ENCODE measurements at regions not wholly inside any gene's neighbourhood (a gene's known extent, or its start where the extent isn't known, plus 50 kb on each side); places are given as distances from the start of the nearest gene placed in this dataset.

DNA sequence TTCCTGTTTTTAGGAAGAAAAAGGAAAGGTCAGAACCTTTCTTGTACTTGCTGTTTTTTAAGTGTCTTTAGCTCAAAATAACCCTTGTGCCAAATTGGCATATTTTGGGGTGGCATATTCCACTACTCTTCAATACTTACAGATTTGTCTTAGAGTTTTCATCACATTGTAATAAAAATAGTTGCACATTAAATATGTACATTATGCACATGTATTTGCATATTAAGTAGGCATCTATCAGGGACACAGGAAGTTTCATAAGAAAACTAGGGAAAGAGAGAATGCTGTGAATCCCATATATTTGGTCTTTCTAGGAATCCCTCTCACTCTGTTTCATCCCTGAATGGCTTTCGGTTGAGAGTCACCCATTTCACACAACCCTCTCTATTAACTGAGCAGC is 139.6 kb downstream of the LARP7 start:
- H3K36me3 ChIP-seq, result no peaks in the 10 kb centered on the region
- TF ChIP-seq, protein P1, sequence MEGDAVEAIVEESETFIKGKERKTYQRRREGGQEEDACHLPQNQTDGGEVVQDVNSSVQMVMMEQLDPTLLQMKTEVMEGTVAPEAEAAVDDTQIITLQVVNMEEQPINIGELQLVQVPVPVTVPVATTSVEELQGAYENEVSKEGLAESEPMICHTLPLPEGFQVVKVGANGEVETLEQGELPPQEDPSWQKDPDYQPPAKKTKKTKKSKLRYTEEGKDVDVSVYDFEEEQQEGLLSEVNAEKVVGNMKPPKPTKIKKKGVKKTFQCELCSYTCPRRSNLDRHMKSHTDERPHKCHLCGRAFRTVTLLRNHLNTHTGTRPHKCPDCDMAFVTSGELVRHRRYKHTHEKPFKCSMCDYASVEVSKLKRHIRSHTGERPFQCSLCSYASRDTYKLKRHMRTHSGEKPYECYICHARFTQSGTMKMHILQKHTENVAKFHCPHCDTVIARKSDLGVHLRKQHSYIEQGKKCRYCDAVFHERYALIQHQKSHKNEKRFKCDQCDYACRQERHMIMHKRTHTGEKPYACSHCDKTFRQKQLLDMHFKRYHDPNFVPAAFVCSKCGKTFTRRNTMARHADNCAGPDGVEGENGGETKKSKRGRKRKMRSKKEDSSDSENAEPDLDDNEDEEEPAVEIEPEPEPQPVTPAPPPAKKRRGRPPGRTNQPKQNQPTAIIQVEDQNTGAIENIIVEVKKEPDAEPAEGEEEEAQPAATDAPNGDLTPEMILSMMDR (IDR thresholded peaks at IDR 0.05), result no peak
- H3K27ac ChIP-seq, result no peak overlapping the region
- H3K4me1 ChIP-seq, result no peaks in the 10 kb centered on the region
- no peak overlapping the region for H3K4me3 ChIP-seq
- intact Hi-C loops (cut with DNase I), result no loop called here
- no peak for DNase-seq (ENCODE audit: low spot score in 2 of 2)
- H3K9me3 ChIP-seq, result no peaks in the 10 kb centered on the region
- H3K27me3 ChIP-seq, result no peaks in the 10 kb centered on the region

DNA sequence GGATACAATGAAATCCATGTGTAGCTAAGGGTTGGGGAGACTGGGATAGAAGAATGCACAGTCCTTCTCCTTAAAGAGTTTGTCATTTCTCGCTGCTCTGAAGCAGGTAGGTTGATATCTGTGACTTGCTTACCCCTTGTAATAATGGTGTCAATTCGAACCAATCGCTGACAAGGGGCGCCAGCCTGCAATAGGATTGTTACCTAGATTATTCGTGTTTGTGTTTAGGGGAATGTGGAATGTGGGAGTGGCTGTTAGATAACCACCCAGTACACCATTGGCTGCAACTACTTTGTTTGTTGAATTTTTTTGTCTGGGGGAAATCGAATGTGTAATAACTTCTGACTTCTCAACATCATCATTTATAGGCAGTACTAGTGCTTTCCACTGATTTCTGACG is 141.6 kb downstream of the LARP7 start:
- DNase-seq (ENCODE audit: low spot score in 2 of 2), result no peak
- H3K27ac ChIP-seq, result no peak overlapping the region
- TF ChIP-seq, protein P1 (IDR thresholded peaks at IDR 0.05), result no peak
- no peak overlapping the region for H3K4me3 ChIP-seq
- H3K36me3 ChIP-seq, result no peaks in the 10 kb centered on the region
- no peaks in the 10 kb centered on the region for H3K4me1 ChIP-seq
- no peaks in the 10 kb centered on the region for H3K27me3 ChIP-seq
- H3K9me3 ChIP-seq, result no peaks in the 10 kb centered on the region
- intact Hi-C loops (cut with DNase I), result no loop called here

DNA sequence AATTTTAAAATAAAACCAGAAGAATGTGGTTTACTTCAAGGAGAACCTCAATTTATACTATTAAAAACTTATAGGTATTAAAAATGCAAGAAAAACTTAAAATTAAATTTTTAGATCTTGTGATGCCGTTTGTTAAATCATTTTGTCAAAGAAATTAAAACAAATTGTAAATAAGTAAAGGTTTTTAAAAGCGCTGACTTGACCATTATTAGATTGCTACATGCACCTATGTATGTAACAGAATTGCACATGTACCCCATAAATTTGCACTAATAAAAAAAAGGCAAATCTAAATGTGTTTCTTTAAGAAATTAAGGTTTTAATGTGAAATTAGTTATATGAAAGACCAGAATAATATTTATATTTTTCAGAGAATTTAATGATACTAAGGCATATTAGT is 156.1 kb downstream of the LARP7 start:
- intact Hi-C loops (cut with DNase I), result no loop called here
- no peak overlapping the region for H3K27ac ChIP-seq
- H3K4me1 ChIP-seq, result no peaks in the 10 kb centered on the region
- H3K27me3 ChIP-seq, result no peaks in the 10 kb centered on the region
- DNase-seq (ENCODE audit: low spot score in 2 of 2), result no peak
- TF ChIP-seq, protein P1 (IDR thresholded peaks at IDR 0.05), result no peak
- H3K4me3 ChIP-seq, result no peak overlapping the region
- H3K9me3 ChIP-seq, result no peaks in the 10 kb centered on the region
- H3K36me3 ChIP-seq, result no peaks in the 10 kb centered on the region

DNA sequence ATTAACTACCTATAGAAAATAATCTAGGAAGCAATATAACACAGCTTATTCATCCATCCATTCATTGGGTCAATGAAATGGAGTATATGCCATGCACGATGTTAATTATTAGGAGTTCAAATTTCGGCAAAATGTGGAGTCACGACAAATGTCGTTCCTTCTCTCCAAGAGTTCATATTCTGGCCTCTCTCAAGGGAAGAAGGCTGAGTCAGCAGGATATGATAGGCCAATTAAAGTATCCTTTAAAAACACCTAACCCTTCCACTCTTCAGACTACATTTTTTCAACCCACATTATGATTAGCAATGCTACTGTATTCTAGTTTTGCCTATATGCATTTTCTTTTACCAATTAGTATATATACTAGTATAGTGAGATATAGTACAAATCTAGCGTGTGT is 163.1 kb downstream of the LARP7 start:
- no peaks in the 10 kb centered on the region for H3K4me1 ChIP-seq
- no peak for DNase-seq (ENCODE audit: low spot score in 2 of 2)
- no peak overlapping the region for H3K27ac ChIP-seq
- intact Hi-C loops (cut with DNase I), result no loop called here
- no peaks in the 10 kb centered on the region for H3K27me3 ChIP-seq
- H3K9me3 ChIP-seq, result no peaks in the 10 kb centered on the region
- H3K4me3 ChIP-seq, result no peak overlapping the region
- TF ChIP-seq, protein P1 (IDR thresholded peaks at IDR 0.05), result no peak
- no peaks in the 10 kb centered on the region for H3K36me3 ChIP-seq

DNA sequence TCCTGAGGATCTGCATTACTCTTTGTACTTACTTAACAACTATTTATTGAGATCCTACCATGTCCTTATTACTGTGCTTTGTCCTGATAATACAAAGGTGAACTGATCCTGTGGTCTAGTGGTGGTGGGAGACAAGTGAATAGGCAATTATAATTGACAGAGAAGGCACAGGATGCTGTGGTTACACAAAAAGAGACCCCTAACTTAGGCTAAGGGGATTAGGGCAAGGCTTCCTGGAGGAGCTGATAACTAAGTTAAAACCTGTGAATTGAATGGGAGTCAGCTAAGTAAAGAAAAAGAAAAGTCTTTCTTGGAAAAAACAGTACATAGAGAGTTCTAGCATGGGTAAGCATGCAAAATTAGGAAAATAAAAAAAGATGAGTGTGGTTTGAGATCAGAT is 164.4 kb downstream of the LARP7 start:
- no peak overlapping the region for H3K4me3 ChIP-seq
- no peak overlapping the region for H3K27ac ChIP-seq
- DNase-seq (ENCODE audit: low spot score in 2 of 2), result no peak
- no peaks in the 10 kb centered on the region for H3K4me1 ChIP-seq
- intact Hi-C loops (cut with DNase I), result no loop called here
- no peaks in the 10 kb centered on the region for H3K9me3 ChIP-seq
- no peaks in the 10 kb centered on the region for H3K27me3 ChIP-seq
- H3K36me3 ChIP-seq, result no peaks in the 10 kb centered on the region
- TF ChIP-seq, protein P1 (IDR thresholded peaks at IDR 0.05), result no peak

DNA sequence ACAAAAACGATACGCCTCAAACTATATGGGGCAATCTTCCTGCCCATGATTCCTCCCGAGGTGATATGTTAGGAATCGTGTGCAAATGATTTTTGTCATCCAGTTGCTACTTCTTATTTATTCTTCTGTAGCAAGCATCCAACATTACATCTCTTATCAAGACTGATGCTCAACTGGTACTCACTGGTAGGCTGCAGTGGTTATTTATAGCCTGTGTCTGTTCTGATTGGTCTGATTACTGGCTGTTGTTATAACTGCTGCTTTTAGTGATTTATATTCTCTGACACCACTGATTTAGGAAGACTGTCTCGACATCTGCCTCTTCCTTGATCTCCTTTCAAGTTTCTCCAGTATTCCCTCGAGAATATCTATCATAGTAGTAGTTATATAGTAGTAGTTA is 165.8 kb downstream of the LARP7 start:
- no peak overlapping the region for H3K27ac ChIP-seq
- H3K9me3 ChIP-seq, result no peaks in the 10 kb centered on the region
- H3K27me3 ChIP-seq, result no peaks in the 10 kb centered on the region
- intact Hi-C loops (cut with DNase I), result no loop called here
- no peaks in the 10 kb centered on the region for H3K4me1 ChIP-seq
- H3K36me3 ChIP-seq, result no peaks in the 10 kb centered on the region
- TF ChIP-seq, protein P1 (IDR thresholded peaks at IDR 0.05), result no peak
- no peak overlapping the region for H3K4me3 ChIP-seq
- DNase-seq (ENCODE audit: low spot score in 2 of 2), result no peak
